Immature natural killer cell (primary cell): ENCODE measurements at regions not wholly inside any gene's neighbourhood (a gene's known extent, or its start where the extent isn't known, plus 50 kb on each side); places are given as distances from the start of the nearest gene placed in this dataset.
A peak's percentile ranks its signal among the peaks of the same experiment; 100 is the strongest.
"Not testable (repeated sequence)": the region's sequence is repeated elsewhere in the genome, so short reads cannot be mapped to it uniquely, and the experiment has no call there.

ENCODE experiments used
- DNase-seq, 3 donors: peaks; one replicate each; pipeline ENCODE4 v3.0.0; 2022; ENCODE audit warnings: mixed read lengths in 1 of 3
- H3K27ac Mint-ChIP-seq, 6 donors: one replicate each; pipeline ENCODE4 v1.8.0; 2020; ENCODE audit warnings: mixed read lengths in 6 of 6, mild to moderate bottlenecking in 5 of 6, inconsistent platforms in 4 of 6, moderate library complexity in 3 of 6
- H3K27me3 Mint-ChIP-seq, 3 donors: one replicate each; pipeline ENCODE4 v1.8.0; 2020 to 2021; ENCODE audit warnings: low read depth in 3 of 3, mild to moderate bottlenecking in 3 of 3, mixed read lengths in 3 of 3, moderate library complexity in 3 of 3, inconsistent platforms in 1 of 3
- H3K36me3 Mint-ChIP-seq, 3 donors: one replicate each; pipeline ENCODE4 v1.8.0; 2020; ENCODE audit warnings: mixed read lengths in 3 of 3, inconsistent platforms in 2 of 3, mild to moderate bottlenecking in 2 of 3
- H3K4me1 Mint-ChIP-seq, 2 donors: one replicate each; pipeline ENCODE4 v1.8.0; 2020; ENCODE audit warnings: inconsistent platforms in 2 of 2, mild to moderate bottlenecking in 2 of 2, mixed read lengths in 2 of 2, moderate library complexity in 1 of 2
- H3K4me3 Mint-ChIP-seq, 5 donors: one replicate each; pipeline ENCODE4 v1.8.0; 2020; ENCODE audit warnings: mild to moderate bottlenecking in 5 of 5, mixed read lengths in 5 of 5, inconsistent platforms in 3 of 5, moderate library complexity in 3 of 5
- H3K9me3 Mint-ChIP-seq, 6 donors: one replicate each; pipeline ENCODE4 v1.8.0; 2020; ENCODE audit warnings: mild to moderate bottlenecking in 6 of 6, mixed read lengths in 6 of 6, inconsistent platforms in 4 of 6, moderate library complexity in 3 of 6

- H3K27ac Mint-ChIP-seq, result no peak overlapping the region
- DNase-seq, result no peak
- peaks cover 0 to under 1% (median 0%) of the 10 kb centered on the region in 3 donors for H3K36me3 Mint-ChIP-seq
- H3K9me3 Mint-ChIP-seq, result no peaks in the 10 kb centered on the region
- no peak overlapping the region for H3K4me3 Mint-ChIP-seq
- H3K27me3 Mint-ChIP-seq, result peaks cover 0 to 2% (median 1%) of the 10 kb centered on the region in 3 donors
- H3K4me1 Mint-ChIP-seq, result no peaks in the 10 kb centered on the region
These were observed 53.3 kb downstream of the OLFML3 start for GRCh38 chr1:114032271-114033215.

- Mint-ChIP-seq H3K27ac (no peak overlapping the region), H3K36me3 (no peaks in the 10 kb centered on the region), H3K4me1 (no peaks in the 10 kb centered on the region), H3K4me3 (no peak overlapping the region), H3K9me3 (no peaks in the 10 kb centered on the region), H3K27me3 (peaks cover 0 to 2% (median 1%) of the 10 kb centered on the region in 3 donors)
- DNase-seq, result peak; percentile 2 to 13 (median 10)
These were observed 54.0 kb downstream of the OLFML3 start for GRCh38 chr1:114033216-114033706.

GRCh38 chr1:114033961-114034360, 54.7 kb downstream of the OLFML3 start:
- Mint-ChIP-seq H3K27me3 (peaks cover 1 to 2% (median 2%) of the 10 kb centered on the region in 3 donors), H3K36me3 (no peaks in the 10 kb centered on the region), H3K4me1 (no peaks in the 10 kb centered on the region), H3K27ac (no peak overlapping the region), H3K9me3 (no peaks in the 10 kb centered on the region), H3K4me3 (no peak overlapping the region)
- DNase-seq, result no peak

GRCh38 chr1:114034567-114035303, 55.5 kb downstream of the OLFML3 start:
- Mint-ChIP-seq H3K27ac (no peak overlapping the region), H3K27me3 (peaks cover 1 to 4% (median 2%) of the 10 kb centered on the region in 3 donors), H3K4me1 (no peaks in the 10 kb centered on the region), H3K9me3 (no peaks in the 10 kb centered on the region), H3K4me3 (no peak overlapping the region), H3K36me3 (no peaks in the 10 kb centered on the region)
- no peak for DNase-seq

- no peak overlapping the region for H3K27ac Mint-ChIP-seq
- no peak for DNase-seq
- no peaks in the 10 kb centered on the region for H3K36me3 Mint-ChIP-seq
- H3K4me3 Mint-ChIP-seq, result no peak overlapping the region
- no peaks in the 10 kb centered on the region for H3K4me1 Mint-ChIP-seq
- H3K27me3 Mint-ChIP-seq, result peaks cover 1 to 4% (median 2%) of the 10 kb centered on the region in 3 donors
- no peaks in the 10 kb centered on the region for H3K9me3 Mint-ChIP-seq
These were observed 56.0 kb downstream of the OLFML3 start for GRCh38 chr1:114035304-114035700.

GRCh38 chr1:114036841-114037630, 57.8 kb downstream of the OLFML3 start:
- not testable (repeated sequence) for DNase-seq, H3K4me1 Mint-ChIP-seq, H3K27me3 Mint-ChIP-seq, H3K27ac Mint-ChIP-seq, H3K9me3 Mint-ChIP-seq, H3K4me3 Mint-ChIP-seq, H3K36me3 Mint-ChIP-seq

- H3K4me3 Mint-ChIP-seq, result no peak overlapping the region
- H3K27ac Mint-ChIP-seq, result no peak overlapping the region
These were observed 58.3 kb downstream of the OLFML3 start for GRCh38 chr1:114037631-114037890.

GRCh38 chr1:114037962-114038816, 58.9 kb downstream of the OLFML3 start:
- H3K27me3 Mint-ChIP-seq, result peaks cover 1 to 4% (median 2%) of the 10 kb centered on the region in 3 donors
- H3K36me3 Mint-ChIP-seq, result no peaks in the 10 kb centered on the region
- no peak for DNase-seq
- H3K9me3 Mint-ChIP-seq, result no peaks in the 10 kb centered on the region
- H3K4me3 Mint-ChIP-seq, result no peak overlapping the region
- no peak overlapping the region for H3K27ac Mint-ChIP-seq
- no peaks in the 10 kb centered on the region for H3K4me1 Mint-ChIP-seq

More at GRCh38 chr1:114037631-114037890, 58.3 kb downstream of the OLFML3 start:
- H3K27me3 Mint-ChIP-seq, result peaks cover 1 to 4% (median 2%) of the 10 kb centered on the region in 3 donors
- no peaks in the 10 kb centered on the region for H3K4me1 Mint-ChIP-seq
- DNase-seq, result no peak
- no peaks in the 10 kb centered on the region for H3K9me3 Mint-ChIP-seq
- no peaks in the 10 kb centered on the region for H3K36me3 Mint-ChIP-seq
